Activated effector memory CD4-positive, alpha-beta T cell treated with Interleukin-2 at 50 U/mL for 16 hours (primary cell): ENCODE measurements at regions not wholly inside any gene's neighbourhood (a gene's known extent, or its start where the extent isn't known, plus 50 kb on each side); places are given as distances from the start of the nearest gene placed in this dataset.

Experiments
- DNase-seq: peaks from one replicate; pipeline ENCODE4 v3.0.0-alpha.2; 2020

GRCh38 chr3:94179059-94179458, 116.2 kb downstream of the NSUN3 start:
- no peak for DNase-seq

GRCh38 chr3:94183551-94183950, 120.7 kb downstream of the NSUN3 start:
- DNase-seq, result no peak

- DNase-seq, result no peak
Observed at GRCh38 chr3:94184781-94185180, 121.9 kb downstream of the NSUN3 start.

GRCh38 chr3:94185753-94186152, 122.9 kb downstream of the NSUN3 start:
- DNase-seq, result no peak

GRCh38 chr3:94187697-94188096, 124.8 kb downstream of the NSUN3 start:
- DNase-seq, result no peak

GRCh38 chr3:94195381-94195780, 132.5 kb downstream of the NSUN3 start:
- DNase-seq, result no peak

GRCh38 chr3:94206291-94206690, 143.4 kb downstream of the NSUN3 start:
- no peak for DNase-seq

- no peak for DNase-seq
Observed at GRCh38 chr3:94210256-94210655, 147.4 kb downstream of the NSUN3 start.

GRCh38 chr3:94217406-94217805, 154.5 kb downstream of the NSUN3 start:
- no peak for DNase-seq

GRCh38 chr3:94220426-94220825, 157.6 kb downstream of the NSUN3 start:
- no peak for DNase-seq

GRCh38 chr3:94221829-94222228, 159.0 kb downstream of the NSUN3 start:
- no peak for DNase-seq

- DNase-seq, result no peak
Observed at GRCh38 chr3:94225148-94225865, 162.4 kb downstream of the NSUN3 start.

GRCh38 chr3:94226078-94226477, 163.2 kb downstream of the NSUN3 start:
- DNase-seq, result no peak

- no peak for DNase-seq
Observed at GRCh38 chr3:94232921-94233320, 170.1 kb downstream of the NSUN3 start.

GRCh38 chr3:94234177-94234788, 171.4 kb downstream of the NSUN3 start:
- no peak for DNase-seq

GRCh38 chr3:94241986-94242385, 179.1 kb downstream of the NSUN3 start:
- DNase-seq, result no peak

GRCh38 chr3:94246171-94246570, 183.3 kb downstream of the NSUN3 start:
- DNase-seq, result no peak

- DNase-seq, result no peak
Observed at GRCh38 chr3:94248042-94248441, 185.2 kb downstream of the NSUN3 start.

GRCh38 chr3:94249491-94250079, 186.7 kb downstream of the NSUN3 start:
- peak; percentile 26 for DNase-seq

GRCh38 chr3:94251566-94251965, 188.7 kb downstream of the NSUN3 start:
- no peak for DNase-seq

- DNase-seq, result no peak
Observed at GRCh38 chr3:94252316-94252715, 189.5 kb downstream of the NSUN3 start.

- no peak for DNase-seq
Observed at GRCh38 chr3:94256888-94257813, 194.3 kb downstream of the NSUN3 start.

- no peak for DNase-seq
Observed at GRCh38 chr3:94258851-94259250, 196.0 kb downstream of the NSUN3 start.
